A673 (cell line): ENCODE measurements at regions not wholly inside any gene's neighbourhood (a gene's known extent, or its start where the extent isn't known, plus 50 kb on each side); places are given as distances from the start of the nearest gene placed in this dataset.

Experiments
- CTCF ChIP-seq: fragments of 300-800, 200-600 bp; sonication (generic); conservative IDR thresholded peaks from 2 replicates; pipeline ENCODE4 v1.5.1; 2017; ENCODE audit warnings: low read depth, mild to moderate bottlenecking, antibody characterized with exemption, low read length, moderate library complexity, mixed read lengths
- EZH2 ChIP-seq: fragments of 200-600 bp; sonication (generic); IDR thresholded peaks from 2 replicates; pipeline ENCODE4 v1.6.1; 2017; ENCODE audit warnings: borderline replicate concordance, low read depth, mild to moderate bottlenecking, mixed read lengths, antibody characterized with exemption, low read length; ENCODE audit not compliant: poor library complexity, severe bottlenecking

- TF ChIP-seq CTCF (no peak), EZH2 (no peak)
Observed at GRCh38 chr10:44809647-44810046, 101.5 kb upstream of the TMEM72 start.
